ENCODE measurements at regions not wholly inside any gene's neighbourhood (a gene's known extent, or its start where the extent isn't known, plus 50 kb on each side); places are given as distances from the start of the nearest gene placed in this dataset.

DNA sequence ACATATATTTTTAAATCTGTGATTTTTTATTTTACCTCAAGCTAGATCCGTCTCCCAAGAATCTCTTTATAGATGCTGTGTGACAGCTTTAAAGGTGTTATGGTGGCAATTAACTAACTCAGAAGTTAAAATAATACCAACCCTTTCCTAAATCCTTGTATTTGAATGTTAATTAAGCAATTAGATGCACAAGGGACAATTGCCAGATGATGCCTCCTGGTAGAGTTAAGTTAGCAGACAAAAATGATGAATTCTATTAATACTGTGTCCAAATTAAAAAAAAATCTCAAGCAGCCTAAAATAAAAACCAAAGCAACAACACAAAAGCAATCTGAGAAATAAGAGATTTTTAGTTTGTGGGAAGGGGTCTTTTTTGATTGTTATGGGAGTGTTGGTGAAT lies 78.9 kb downstream of the FANCF start:
- TF ChIP-seq, protein P1, sequence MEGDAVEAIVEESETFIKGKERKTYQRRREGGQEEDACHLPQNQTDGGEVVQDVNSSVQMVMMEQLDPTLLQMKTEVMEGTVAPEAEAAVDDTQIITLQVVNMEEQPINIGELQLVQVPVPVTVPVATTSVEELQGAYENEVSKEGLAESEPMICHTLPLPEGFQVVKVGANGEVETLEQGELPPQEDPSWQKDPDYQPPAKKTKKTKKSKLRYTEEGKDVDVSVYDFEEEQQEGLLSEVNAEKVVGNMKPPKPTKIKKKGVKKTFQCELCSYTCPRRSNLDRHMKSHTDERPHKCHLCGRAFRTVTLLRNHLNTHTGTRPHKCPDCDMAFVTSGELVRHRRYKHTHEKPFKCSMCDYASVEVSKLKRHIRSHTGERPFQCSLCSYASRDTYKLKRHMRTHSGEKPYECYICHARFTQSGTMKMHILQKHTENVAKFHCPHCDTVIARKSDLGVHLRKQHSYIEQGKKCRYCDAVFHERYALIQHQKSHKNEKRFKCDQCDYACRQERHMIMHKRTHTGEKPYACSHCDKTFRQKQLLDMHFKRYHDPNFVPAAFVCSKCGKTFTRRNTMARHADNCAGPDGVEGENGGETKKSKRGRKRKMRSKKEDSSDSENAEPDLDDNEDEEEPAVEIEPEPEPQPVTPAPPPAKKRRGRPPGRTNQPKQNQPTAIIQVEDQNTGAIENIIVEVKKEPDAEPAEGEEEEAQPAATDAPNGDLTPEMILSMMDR (IDR thresholded peaks at IDR 0.05), result no peak
- no peak for TF ChIP-seq POLR2A (IDR thresholded peaks at IDR 0.05)
